PC-9 (cell line): ENCODE measurements at regions not wholly inside any gene's neighbourhood (a gene's known extent, or its start where the extent isn't known, plus 50 kb on each side); places are given as distances from the start of the nearest gene placed in this dataset.

Experiments used
- BruUV-seq: library from RNA; stranded (reverse); fragments of 400-500 nt; replicated peaks from 2 replicates; lab custom pipeline; 2021; lab: Mats Ljungman, UMichigan
- CTCF ChIA-PET: fragments of 300-600 bp; sonication (Branson Sonifier 250); formaldehyde crosslinking; loops from one replicate; lab custom pipeline; 2022; ENCODE audit warnings: antibody characterized with exemption; lab: Charles Lee
- POLR2A ChIA-PET: fragments of 300-600 bp; sonication (Branson Sonifier 250); formaldehyde crosslinking; loops from one replicate; lab custom pipeline; 2022; ENCODE audit warnings: antibody characterized with exemption; ENCODE audit not compliant: unreplicated experiment; lab: Charles Lee
- DNase-seq, 2 experiments: peaks; one replicate each; pipeline versions ENCODE4 v3.0.0 to v3.0.0-alpha.2; 2015 to 2022; ENCODE audit warnings: mixed read lengths in 1 of 2
- H2AFZ ChIP-seq: fragments of 200-600 bp; sonication (generic); 2 replicates; pipeline ENCODE4 v1.8.1; 2017; ENCODE audit warnings: antibody characterized with exemption
- H3F3A ChIP-seq: fragments of 200-600 bp; sonication (generic); 2 replicates; pipeline ENCODE4 v1.8.1; 2017; ENCODE audit warnings: antibody characterized with exemption, mild to moderate bottlenecking, low read depth; ENCODE audit not compliant: insufficient read depth
- H3K27ac ChIP-seq: fragments of 200-600 bp; sonication (generic); 2 replicates; pipeline ENCODE4 v1.6.1; 2016; ENCODE audit warnings: mixed run types
- H3K27me3 ChIP-seq: fragments of 200-600 bp; sonication (generic); 2 replicates; pipeline ENCODE4 v1.6.1; 2016; ENCODE audit warnings: low read depth, mixed run types; ENCODE audit not compliant: insufficient read depth
- H3K36me3 ChIP-seq: fragments of 200-600 bp; sonication (generic); 2 replicates; pipeline ENCODE4 v1.6.1; 2016; ENCODE audit warnings: low read depth, mixed run types
- H3K4me1 ChIP-seq: fragments of 200-600 bp; sonication (generic); replicated peaks from 2 replicates; pipeline ENCODE4 v1.6.1; 2016; ENCODE audit warnings: mixed run types; ENCODE audit not compliant: insufficient read depth
- H3K4me2 ChIP-seq: fragments of 200-600 bp; sonication (generic); 2 replicates; pipeline ENCODE4 v1.6.1; 2017; ENCODE audit warnings: mixed run types
- H3K4me3 ChIP-seq: fragments of 200-600 bp; sonication (generic); 2 replicates; pipeline ENCODE4 v1.6.1; 2016; ENCODE audit warnings: mixed run types
- H3K79me2 ChIP-seq: fragments of 200-600 bp; sonication (generic); 2 replicates; pipeline ENCODE4 v1.6.1; 2017; ENCODE audit warnings: low read depth, mixed run types
- H3K9me2 ChIP-seq: fragments of 200-600 bp; sonication (generic); 2 replicates; pipeline ENCODE4 v1.8.1; 2017; ENCODE audit warnings: mild to moderate bottlenecking; ENCODE audit not compliant: insufficient read depth
- H3K9me3 ChIP-seq: fragments of 200-600 bp; sonication (generic); 2 replicates; pipeline ENCODE4 v1.8.1; 2016; ENCODE audit warnings: low read depth; ENCODE audit not compliant: insufficient read depth
- H4K20me1 ChIP-seq: fragments of 200-600 bp; sonication (generic); 2 replicates; pipeline ENCODE4 v1.8.1; 2017; ENCODE audit not compliant: insufficient read depth
- EZH2 ChIP-seq: fragments of 200-600 bp; sonication (generic); IDR thresholded peaks from 2 replicates; pipeline ENCODE4 v1.8.0; 2017; ENCODE audit warnings: antibody characterized with exemption, low read depth
- intact Hi-C: fragments of 100-400 bp; cut with micrococcal nuclease; formaldehyde crosslinking; loops from one replicate; pipeline ENCODE4 v1.10.0; 2022; ENCODE audit not compliant: unreplicated experiment
- TF ChIP-seq, protein P1 (sequence below): fragments of 200-600 bp; sonication (generic); conservative IDR thresholded peaks from 2 replicates; pipeline ENCODE4 v1.6.1; 2017; ENCODE audit warnings: mixed run types, antibody characterized with exemption, mild to moderate bottlenecking, moderate library complexity

DNA sequence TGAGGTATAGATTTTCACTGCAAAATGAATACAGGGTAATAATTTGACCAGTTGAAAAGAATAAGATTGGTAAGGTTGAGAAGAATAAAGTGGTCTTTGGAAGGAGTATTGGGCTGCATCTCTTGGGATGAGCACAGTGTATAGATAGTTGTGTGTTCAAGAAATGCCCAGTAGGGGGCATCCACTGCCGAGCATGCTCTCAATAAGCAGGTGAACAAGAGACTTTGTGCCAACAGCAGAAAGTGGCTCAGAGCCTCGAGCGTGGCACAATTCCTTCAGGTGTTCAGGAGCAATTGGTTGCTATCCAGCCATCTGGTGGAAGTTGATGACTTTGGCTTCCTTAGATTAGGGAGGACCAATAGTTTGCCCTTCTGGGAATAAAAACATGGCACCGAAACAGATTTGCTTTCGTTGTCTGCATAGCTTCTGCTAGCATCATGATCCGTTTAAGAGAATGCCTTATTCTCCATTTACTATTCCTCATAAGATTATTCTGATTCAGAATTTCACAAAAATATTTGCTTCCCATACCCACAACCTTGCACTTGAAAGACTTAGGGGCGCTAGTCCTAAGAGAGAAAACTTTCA lies 258.1 kb upstream of the NEIL3 start:
- Histone ChIP-seq H3K4me3 (no peak overlapping the region), H2AFZ (no peak overlapping the region), H3K4me1 (no peaks in the 10 kb centered on the region), H3K27me3 (no peaks in the 10 kb centered on the region), H3K9me2 (no peaks in the 10 kb centered on the region), H3F3A (no peaks in the 10 kb centered on the region), H3K36me3 (no peaks in the 10 kb centered on the region), H4K20me1 (no peaks in the 10 kb centered on the region), H3K79me2 (no peaks in the 10 kb centered on the region), H3K27ac (no peak overlapping the region), H3K4me2 (no peak overlapping the region), H3K9me3 (no peaks in the 10 kb centered on the region)
- DNase-seq: peak in 1 of 2 experiments; percentile 9
- TF ChIP-seq, protein P1, sequence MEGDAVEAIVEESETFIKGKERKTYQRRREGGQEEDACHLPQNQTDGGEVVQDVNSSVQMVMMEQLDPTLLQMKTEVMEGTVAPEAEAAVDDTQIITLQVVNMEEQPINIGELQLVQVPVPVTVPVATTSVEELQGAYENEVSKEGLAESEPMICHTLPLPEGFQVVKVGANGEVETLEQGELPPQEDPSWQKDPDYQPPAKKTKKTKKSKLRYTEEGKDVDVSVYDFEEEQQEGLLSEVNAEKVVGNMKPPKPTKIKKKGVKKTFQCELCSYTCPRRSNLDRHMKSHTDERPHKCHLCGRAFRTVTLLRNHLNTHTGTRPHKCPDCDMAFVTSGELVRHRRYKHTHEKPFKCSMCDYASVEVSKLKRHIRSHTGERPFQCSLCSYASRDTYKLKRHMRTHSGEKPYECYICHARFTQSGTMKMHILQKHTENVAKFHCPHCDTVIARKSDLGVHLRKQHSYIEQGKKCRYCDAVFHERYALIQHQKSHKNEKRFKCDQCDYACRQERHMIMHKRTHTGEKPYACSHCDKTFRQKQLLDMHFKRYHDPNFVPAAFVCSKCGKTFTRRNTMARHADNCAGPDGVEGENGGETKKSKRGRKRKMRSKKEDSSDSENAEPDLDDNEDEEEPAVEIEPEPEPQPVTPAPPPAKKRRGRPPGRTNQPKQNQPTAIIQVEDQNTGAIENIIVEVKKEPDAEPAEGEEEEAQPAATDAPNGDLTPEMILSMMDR: peak; percentile 64
- TF ChIP-seq EZH2: no peak
- CTCF ChIA-PET: interaction anchor here (0.6 kb wide), 1 partner anchor 42 kb away, joined by 3 read pairs; no protein-coding TSS in a partner anchor
- intact Hi-C loops: loop anchor here (10.0 kb wide), 1 partner anchor 283 kb away; no protein-coding TSS in a partner anchor
- BruUV-seq: no TSS peak
- POLR2A ChIA-PET: interaction anchor here (0.6 kb wide), 1 partner anchor 282 kb away, joined by 3 read pairs; no protein-coding TSS in a partner anchor

DNA sequence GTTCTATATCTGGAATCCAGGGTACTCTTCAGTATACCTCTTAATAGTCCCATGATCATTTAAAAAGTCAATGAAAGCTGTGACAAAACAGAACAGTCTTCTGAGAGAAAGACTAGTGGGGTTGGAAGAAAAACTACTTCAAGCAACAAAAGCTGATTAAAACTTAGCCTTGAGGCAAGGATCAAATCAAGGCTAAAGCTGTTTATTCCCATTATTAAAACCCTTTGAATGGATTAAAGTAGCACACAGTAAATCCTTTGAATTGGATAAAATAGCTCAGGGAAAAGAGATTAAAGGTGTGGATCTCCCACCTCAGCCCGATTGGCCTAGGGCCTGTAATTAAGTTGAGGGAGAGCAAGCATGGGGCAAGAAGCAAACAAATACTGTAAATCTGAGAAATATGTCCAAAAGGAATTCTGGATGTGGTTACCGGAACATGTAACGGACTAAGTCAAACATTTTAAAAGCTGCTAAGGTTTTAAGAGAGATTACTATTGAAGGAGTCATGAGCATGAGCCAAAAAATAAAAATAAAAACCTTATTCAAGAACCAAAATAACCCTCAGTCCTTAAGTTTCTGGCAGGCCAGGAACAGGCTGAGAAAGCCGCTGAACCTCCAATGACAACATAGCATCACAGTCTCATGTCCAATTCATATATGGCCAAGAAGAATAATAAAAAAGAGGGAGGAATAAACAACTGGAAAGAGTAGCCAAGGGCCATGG lies 257.3 kb upstream of the NEIL3 start:
- Histone ChIP-seq H3K4me3 (no peak overlapping the region), H2AFZ (no peak overlapping the region), H3K27me3 (no peaks in the 10 kb centered on the region), H3K36me3 (no peaks in the 10 kb centered on the region), H3K4me1 (no peaks in the 10 kb centered on the region), H3K4me2 (no peak overlapping the region), H3F3A (no peaks in the 10 kb centered on the region), H4K20me1 (no peaks in the 10 kb centered on the region), H3K79me2 (no peaks in the 10 kb centered on the region), H3K9me2 (no peaks in the 10 kb centered on the region), H3K27ac (no peak overlapping the region), H3K9me3 (no peaks in the 10 kb centered on the region)
- no peak for DNase-seq
- CTCF ChIA-PET: no interaction called here
- no TSS peak for BruUV-seq
- no peak for TF ChIP-seq EZH2
- TF ChIP-seq, protein P1: no peak
- intact Hi-C loops: loop anchor here (10.0 kb wide), 1 partner anchor 282 kb away; no protein-coding TSS in a partner anchor
- POLR2A ChIA-PET: no interaction called here

DNA sequence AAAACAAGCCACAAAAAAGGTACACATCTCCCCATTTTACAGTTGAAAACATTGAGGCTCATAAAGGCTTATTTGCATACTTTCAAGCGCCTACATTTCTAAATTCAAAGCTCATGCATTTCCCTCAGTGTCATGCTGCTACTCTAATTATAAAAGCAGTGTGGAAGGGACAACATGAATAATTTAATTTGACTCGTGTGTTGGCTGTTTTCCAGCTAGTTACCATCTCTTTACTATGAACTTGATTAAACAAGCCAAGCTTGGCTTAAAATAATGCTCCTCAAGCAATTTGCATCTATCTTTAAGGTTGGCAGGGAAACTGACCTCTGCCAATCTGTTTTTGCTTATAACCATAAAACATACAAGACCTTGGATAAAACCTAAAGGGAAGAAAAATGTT lies 252.5 kb upstream of the NEIL3 start:
- no peaks in the 10 kb centered on the region for H3F3A ChIP-seq
- no peaks in the 10 kb centered on the region for H4K20me1 ChIP-seq
- H3K36me3 ChIP-seq: no peaks in the 10 kb centered on the region
- no peak for DNase-seq
- H3K9me2 ChIP-seq: no peaks in the 10 kb centered on the region
- no peak overlapping the region for H3K4me3 ChIP-seq
- intact Hi-C loops: loop anchor here (10.0 kb wide), 1 partner anchor 278 kb away; no protein-coding TSS in a partner anchor
- TF ChIP-seq, protein P1: no peak
- TF ChIP-seq EZH2: no peak
- H2AFZ ChIP-seq: no peak overlapping the region
- BruUV-seq: no TSS peak
- no peak overlapping the region for H3K27ac ChIP-seq
- ChIA-PET POLR2A (no interaction called here), CTCF (no interaction called here)
- no peaks in the 10 kb centered on the region for H3K79me2 ChIP-seq
- no peaks in the 10 kb centered on the region for H3K27me3 ChIP-seq
- no peak overlapping the region for H3K4me2 ChIP-seq
- no peaks in the 10 kb centered on the region for H3K9me3 ChIP-seq
- H3K4me1 ChIP-seq: no peaks in the 10 kb centered on the region
